ENCODE measurements at regions not wholly inside any gene's neighbourhood (a gene's known extent, or its start where the extent isn't known, plus 50 kb on each side); places are given as distances from the start of the nearest gene placed in this dataset.

GRCh38 chr1:228899421-228899956 is 164.2 kb downstream of the RHOU start:
- no peak for DNase-seq

GRCh38 chr1:228900099-228900885 is 165.0 kb downstream of the RHOU start:
- DNase-seq: no peak

GRCh38 chr1:228900886-228901392 is 165.7 kb downstream of the RHOU start:
- DNase-seq: no peak

GRCh38 chr1:228901936-228902681 is 166.8 kb downstream of the RHOU start:
- no peak for DNase-seq

GRCh38 chr1:228902781-228903433 is 167.6 kb downstream of the RHOU start:
- peak; percentile 70 to 83 for DNase-seq

- DNase-seq: no peak
Measured at GRCh38 chr1:228903434-228904071, 168.3 kb downstream of the RHOU start.

GRCh38 chr1:228904222-228904621 is 168.9 kb downstream of the RHOU start:
- DNase-seq: no peak

- no peak for DNase-seq
Measured at GRCh38 chr1:228905701-228906101, 170.4 kb downstream of the RHOU start.

GRCh38 chr1:228906223-228906860 is 171.1 kb downstream of the RHOU start:
- DNase-seq: no peak

GRCh38 chr1:228911225-228912210 is 176.2 kb downstream of the RHOU start:
- no peak for DNase-seq

- no peak for DNase-seq
Measured at GRCh38 chr1:228913626-228914414, 178.5 kb downstream of the RHOU start.

GRCh38 chr1:228914700-228915099 is 179.4 kb downstream of the RHOU start:
- DNase-seq: no peak

GRCh38 chr1:228917342-228917741 is 182.1 kb downstream of the RHOU start:
- DNase-seq: no peak

- no peak for DNase-seq
Measured at GRCh38 chr1:228917755-228918154, 182.5 kb downstream of the RHOU start.

GRCh38 chr1:228918335-228918734 is 183.1 kb downstream of the RHOU start:
- DNase-seq: no peak

GRCh38 chr1:228919914-228920313 is 184.6 kb downstream of the RHOU start:
- DNase-seq: no peak

- no peak for DNase-seq
Measured at GRCh38 chr1:228920831-228921230, 185.6 kb downstream of the RHOU start.

- DNase-seq: no peak
Measured at GRCh38 chr1:228921481-228921880, 186.2 kb downstream of the RHOU start.

- DNase-seq: no peak
Measured at GRCh38 chr1:228922722-228923376, 187.6 kb downstream of the RHOU start.

Data from SHP77 (cell line).